ENCODE measurements at regions not wholly inside any gene's neighbourhood (a gene's known extent, or its start where the extent isn't known, plus 50 kb on each side); places are given as distances from the start of the nearest gene placed in this dataset.

GRCh38 chr17:51496378-51496777 is 236.0 kb downstream of the UTP18 start:
- DNase-seq, result no peak

DNA sequence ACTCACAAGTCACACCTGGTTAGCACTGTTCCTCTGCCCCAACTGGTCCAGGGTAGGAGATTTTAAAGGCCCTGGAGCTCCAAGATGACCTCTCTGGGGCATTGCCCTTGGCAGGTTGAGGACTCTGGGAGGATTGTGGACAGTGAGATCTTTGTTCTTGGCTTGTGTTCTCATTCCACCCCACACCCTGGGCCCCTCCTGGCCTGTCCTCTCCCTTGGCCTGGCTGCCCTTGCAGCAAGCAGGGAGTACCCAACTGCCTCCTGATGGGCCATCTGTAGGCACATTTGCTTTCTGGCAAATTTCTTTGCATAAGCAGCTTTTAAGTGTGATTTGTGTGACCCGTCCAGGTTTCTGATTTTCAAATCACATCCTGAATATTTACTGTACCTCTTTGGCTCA is 239.6 kb downstream of the UTP18 start:
- DNase-seq, result no peak

- no peak for DNase-seq
Observed at GRCh38 chr17:51500454-51500853, 240.1 kb downstream of the UTP18 start.

GRCh38 chr17:51505450-51505849 is 245.1 kb downstream of the UTP18 start:
- DNase-seq, result no peak

- DNase-seq, result no peak
Observed at GRCh38 chr17:51507444-51507843, 247.1 kb downstream of the UTP18 start.

DNA sequence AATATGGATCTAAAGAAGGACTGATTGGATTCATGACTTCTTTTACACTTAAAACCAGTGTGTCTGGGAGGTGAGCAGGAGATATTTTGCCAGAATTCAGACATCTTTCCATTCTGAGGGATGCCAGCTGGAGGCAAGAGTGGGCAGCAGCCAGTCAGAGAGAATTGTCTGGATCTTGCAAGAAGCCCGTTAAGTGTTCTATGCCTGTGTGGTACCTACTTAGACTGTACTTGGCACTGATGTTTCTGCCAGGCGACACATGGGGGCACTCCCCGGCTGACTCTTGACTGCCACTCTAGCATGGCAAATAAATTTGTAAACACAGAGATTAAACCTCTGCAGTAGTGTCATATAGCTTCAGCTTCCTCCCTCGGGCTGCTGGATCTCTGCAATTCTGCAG is 247.7 kb downstream of the UTP18 start:
- DNase-seq, result no peak

DNA sequence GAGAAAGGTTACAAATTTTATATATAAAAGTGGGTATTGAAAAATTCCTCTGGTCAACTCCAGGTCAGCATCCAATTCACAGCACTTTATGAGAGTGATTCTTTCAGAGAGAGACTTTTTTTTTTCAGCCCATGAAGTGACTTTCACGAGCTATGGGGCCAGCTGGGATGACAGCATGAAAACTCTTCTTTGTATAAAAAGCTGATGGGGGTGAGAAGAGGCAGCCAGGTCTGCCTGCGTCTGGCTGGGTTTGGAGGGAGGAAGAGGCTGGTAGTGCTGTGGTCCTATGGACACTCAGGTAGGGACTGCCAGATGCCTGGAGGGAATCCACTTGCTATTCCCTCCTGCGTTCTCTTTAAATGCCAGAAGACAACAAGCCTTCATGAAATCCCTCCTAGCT is 250.6 kb downstream of the UTP18 start:
- DNase-seq, result no peak

- DNase-seq, result no peak
Observed at GRCh38 chr17:51512220-51512907, 252.0 kb downstream of the UTP18 start.

DNA sequence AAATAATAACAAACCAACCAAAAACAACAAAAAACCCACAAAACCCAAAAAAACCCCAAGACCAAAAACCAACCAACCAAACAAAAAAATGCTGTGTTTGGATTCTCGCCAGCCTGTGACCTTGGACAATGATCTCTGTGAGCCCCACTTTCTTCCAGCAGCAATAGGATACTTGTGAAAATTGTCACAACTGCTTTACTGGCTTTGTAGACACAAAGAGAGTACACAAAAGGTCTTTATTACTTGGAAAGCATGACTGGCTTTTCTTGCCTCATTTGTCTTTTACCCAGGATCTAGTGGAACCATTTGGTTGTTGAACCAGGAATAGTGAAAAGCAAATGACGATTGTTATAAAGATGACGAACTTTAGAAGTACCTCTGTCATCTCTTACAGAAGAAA is 256.6 kb downstream of the UTP18 start:
- DNase-seq, result no peak

DNA sequence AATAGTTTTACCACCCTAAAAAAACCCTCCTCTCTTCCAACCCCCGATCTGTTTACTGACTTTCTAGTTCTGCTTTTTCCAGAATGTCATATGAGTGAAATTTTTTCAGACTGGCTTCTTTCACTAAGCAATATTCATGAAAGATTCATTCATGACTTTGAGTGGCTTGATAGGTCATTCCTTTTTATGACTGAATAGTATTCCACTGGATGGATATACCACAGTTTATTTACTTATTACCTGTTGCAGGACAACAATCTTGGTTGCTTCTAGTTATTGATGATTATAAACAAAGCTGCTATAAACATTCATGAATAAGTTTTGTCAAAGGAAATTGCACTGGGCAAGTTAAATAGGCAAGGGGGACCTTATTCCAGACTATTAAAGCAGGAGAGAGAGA is 264.2 kb downstream of the UTP18 start:
- no peak for DNase-seq

GRCh38 chr17:51526507-51526906 is 266.2 kb downstream of the UTP18 start:
- DNase-seq, result no peak

- no peak for DNase-seq
Observed at GRCh38 chr17:51527225-51527982, 267.1 kb downstream of the UTP18 start.

DNA sequence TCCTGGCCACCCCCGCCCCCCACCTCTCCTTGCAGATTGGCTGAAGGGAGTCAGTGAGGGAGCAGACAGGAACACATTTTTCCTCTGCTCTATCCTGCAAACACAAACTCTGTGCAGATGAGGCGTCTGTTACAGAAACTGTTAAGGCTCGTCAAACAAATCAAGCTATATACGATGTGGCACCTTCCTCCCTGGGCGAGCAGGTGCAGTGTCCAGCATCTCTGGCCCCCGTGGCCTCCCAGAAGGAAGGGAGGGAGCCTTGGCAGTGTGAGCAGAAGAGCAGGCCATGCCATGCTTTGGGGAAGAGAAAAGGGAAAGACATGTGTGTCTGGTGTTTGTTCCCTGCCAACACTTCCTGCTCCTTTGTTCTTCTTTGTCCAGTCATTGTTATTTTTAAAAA is 267.8 kb downstream of the UTP18 start:
- DNase-seq, result no peak

DNA sequence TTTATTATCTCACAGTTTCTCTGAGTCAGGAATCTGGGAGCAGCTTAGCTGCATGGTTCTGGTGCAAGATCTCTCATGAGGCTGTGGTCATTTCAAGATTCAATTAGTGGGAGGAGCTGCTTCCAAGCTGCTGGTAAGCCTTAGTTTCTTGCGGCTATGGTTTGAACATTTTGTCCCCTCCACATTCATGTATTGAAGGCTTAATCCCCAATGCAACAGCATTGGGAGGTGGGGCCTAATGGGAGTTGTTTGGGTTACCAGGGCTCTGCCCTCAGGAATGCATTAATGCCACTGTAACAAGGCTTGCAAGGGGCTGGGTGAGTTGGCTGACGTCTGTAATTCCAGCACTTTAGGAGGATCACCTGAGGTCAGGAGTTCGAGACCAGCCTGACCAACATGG is 272.9 kb downstream of the UTP18 start:
- DNase-seq, result no peak

DNA sequence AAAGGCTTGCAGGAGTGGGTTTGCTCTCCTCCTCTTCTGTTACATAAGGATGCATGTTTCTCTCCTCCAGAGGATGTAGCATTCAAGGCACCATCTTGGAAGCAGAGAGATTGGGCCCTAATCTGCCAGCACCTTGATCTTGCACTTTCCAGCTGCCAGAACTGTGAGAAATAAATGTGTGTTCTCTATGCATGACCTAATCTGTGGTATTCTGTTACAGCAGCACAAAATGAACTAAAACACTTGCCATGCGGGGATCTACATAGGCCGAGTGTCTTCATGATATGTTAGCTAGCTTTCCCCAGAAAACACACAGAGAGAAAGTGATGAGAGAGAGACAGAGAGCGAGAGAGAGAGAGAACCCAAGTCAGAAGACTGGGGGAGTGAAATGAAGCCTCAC is 273.5 kb downstream of the UTP18 start:
- DNase-seq, result no peak

DNA sequence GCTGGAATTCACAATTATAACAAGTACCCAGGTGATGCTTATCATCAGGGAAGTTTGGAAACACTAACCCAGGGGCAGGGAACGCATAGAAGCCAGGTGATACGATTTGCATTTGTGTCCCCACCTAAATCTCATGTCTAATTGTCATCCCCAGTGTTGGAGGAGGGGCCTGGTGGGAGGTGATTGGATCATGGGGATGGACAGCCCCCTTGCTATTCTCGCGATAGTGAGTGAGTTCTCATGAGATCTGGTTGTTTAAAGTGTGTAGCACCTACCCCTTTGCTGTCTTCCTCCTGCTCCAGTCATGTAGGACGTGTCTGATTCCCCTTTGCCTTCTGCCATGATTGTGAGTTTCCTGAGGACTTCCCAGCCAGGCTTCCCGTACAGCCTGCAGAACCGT is 276.3 kb downstream of the UTP18 start:
- DNase-seq, result no peak

GRCh38 chr17:51537996-51538550 is 277.7 kb downstream of the UTP18 start:
- no peak for DNase-seq

DNA sequence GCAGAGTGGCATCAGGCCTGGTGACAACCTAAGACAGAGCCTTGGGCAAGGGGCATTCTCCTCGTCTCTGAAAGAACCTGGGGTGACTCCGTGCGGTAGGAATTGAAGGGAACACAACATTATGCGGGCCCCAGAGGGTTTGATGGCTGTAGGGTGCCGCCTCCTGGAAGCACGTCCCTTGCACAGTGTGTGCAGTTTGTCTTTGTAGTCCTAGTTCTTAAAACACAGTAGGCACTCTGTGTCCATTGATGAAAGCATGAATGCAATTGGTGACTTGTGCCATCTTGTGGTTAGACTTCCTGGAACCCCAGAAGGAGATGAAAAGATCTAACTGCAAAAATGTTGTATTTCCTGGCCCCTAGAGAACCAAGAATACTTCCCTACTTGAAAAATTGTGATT is 279.8 kb downstream of the UTP18 start:
- DNase-seq, result peak in 1 of 2 donors; percentile 10

- DNase-seq, result no peak
Observed at GRCh38 chr17:51541215-51541614, 280.9 kb downstream of the UTP18 start.

DNA sequence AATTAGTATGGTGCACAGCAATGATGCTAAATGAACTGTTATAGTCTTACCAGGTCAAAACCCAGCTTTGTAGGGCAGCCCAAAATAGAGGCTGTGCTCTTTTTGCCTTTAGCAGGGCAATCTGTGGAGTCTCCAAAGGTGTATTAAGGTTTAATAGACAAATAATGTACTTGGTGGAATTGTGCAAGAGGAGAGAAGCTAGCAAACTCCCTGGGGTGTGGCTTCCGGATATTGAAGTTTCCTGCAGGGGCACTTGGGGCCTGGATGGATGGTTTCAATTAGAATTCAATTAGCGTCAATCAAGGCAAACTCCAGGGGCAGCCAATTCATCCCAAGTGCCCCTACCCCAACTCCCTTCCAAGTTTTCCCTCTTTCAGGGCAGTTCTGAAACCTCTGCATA is 285.8 kb downstream of the UTP18 start:
- DNase-seq, result no peak

GRCh38 chr17:51548125-51548524 is 287.8 kb downstream of the UTP18 start:
- no peak for DNase-seq

DNA sequence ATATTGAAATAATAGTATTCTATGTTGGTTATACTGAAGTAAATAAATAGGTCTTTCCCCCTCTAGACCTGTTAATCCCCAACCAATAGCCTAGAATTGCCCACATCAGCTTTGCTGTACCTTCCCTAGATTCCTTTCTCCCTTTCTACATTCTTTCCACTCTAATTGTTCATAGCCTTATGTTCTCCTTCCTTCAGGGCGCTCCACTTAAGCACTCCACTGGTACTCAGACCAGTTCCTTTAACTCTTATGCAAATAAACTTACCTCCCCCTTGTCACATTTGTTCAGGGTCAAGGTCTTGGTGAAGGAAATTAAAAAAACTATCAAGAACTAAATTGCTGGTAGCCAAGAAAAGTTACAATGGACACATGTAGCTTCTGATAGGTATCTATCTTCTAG is 294.8 kb downstream of the UTP18 start:
- no peak for DNase-seq

- no peak for DNase-seq
Observed at GRCh38 chr17:51559778-51560177, 299.4 kb downstream of the UTP18 start.

- no peak for DNase-seq
Observed at GRCh38 chr17:51560398-51560797, 300.1 kb downstream of the UTP18 start.

All from CD4-positive, alpha-beta T cell treated with Interleukin-4 for 1 hour (primary cell).